Mesendoderm (in vitro differentiated cells): ENCODE measurements at regions not wholly inside any gene's neighbourhood (a gene's known extent, or its start where the extent isn't known, plus 50 kb on each side); places are given as distances from the start of the nearest gene placed in this dataset.

Experiments
- DNase-seq: peaks from one replicate; pipeline ENCODE4 v3.0.0; 2013
- H2AK5ac ChIP-seq: 2 replicates; pipeline ENCODE4 v1.6.1; 2013; ENCODE audit warnings: low read length, inconsistent platforms
- H2BK120ac ChIP-seq: 2 replicates; pipeline ENCODE4 v1.6.1; 2013; ENCODE audit warnings: low read depth, mild to moderate bottlenecking, low read length, moderate library complexity, mixed read lengths
- H2BK15ac ChIP-seq: replicated peaks from 2 replicates; pipeline ENCODE4 v1.6.1; 2013; ENCODE audit warnings: low read depth, mild to moderate bottlenecking, moderate library complexity
- H2BK5ac ChIP-seq: 2 replicates; pipeline ENCODE4 v1.6.1; 2013; ENCODE audit warnings: low read length, inconsistent platforms
- H3K18ac ChIP-seq: 2 replicates; pipeline ENCODE4 v1.6.1; 2013; ENCODE audit warnings: mild to moderate bottlenecking, low read length, mixed read lengths
- H3K23ac ChIP-seq: one replicate; pipeline ENCODE4 v1.6.1; 2013; ENCODE audit warnings: low read length
- H3K27ac ChIP-seq: 2 replicates; pipeline ENCODE4 v1.5.1; 2013; ENCODE audit warnings: low read depth, mild to moderate bottlenecking, inconsistent platforms, low read length, moderate library complexity
- H3K27me3 ChIP-seq: 2 replicates; pipeline ENCODE4 v1.6.1; 2013; ENCODE audit warnings: low read length, control low read depth, mild to moderate bottlenecking, inconsistent platforms; ENCODE audit not compliant: insufficient read depth, poor library complexity
- H3K36me3 ChIP-seq: 2 replicates; pipeline ENCODE4 v1.6.1; 2013; ENCODE audit warnings: low read length, inconsistent platforms; ENCODE audit not compliant: control insufficient read depth, insufficient read depth
- H3K4ac ChIP-seq: one replicate; pipeline ENCODE4 v1.6.1; 2013; ENCODE audit warnings: low read depth, mild to moderate bottlenecking, low read length, moderate library complexity
- H3K4me1 ChIP-seq: 2 replicates; pipeline ENCODE4 v1.6.1; 2013; ENCODE audit warnings: low read depth, low read length, inconsistent platforms; ENCODE audit not compliant: control insufficient read depth
- H3K4me2 ChIP-seq: 2 replicates; pipeline ENCODE4 v1.6.1; 2013; ENCODE audit warnings: low read length
- H3K4me3 ChIP-seq: 2 replicates; pipeline ENCODE4 v1.5.1; 2013; ENCODE audit warnings: mild to moderate bottlenecking, low read length
- H3K56ac ChIP-seq: one replicate; pipeline ENCODE4 v1.6.1; 2013; ENCODE audit warnings: low read length
- H3K79me1 ChIP-seq: 2 replicates; pipeline ENCODE4 v1.6.1; 2013; ENCODE audit warnings: low read length, inconsistent platforms
- H3K79me2 ChIP-seq: 2 replicates; pipeline ENCODE4 v1.6.1; 2013; ENCODE audit warnings: mild to moderate bottlenecking, low read length; ENCODE audit not compliant: control insufficient read depth, insufficient read depth
- H3K9ac ChIP-seq: 2 replicates; pipeline ENCODE4 v1.6.1; 2013; ENCODE audit warnings: low read length, inconsistent platforms
- H4K5ac ChIP-seq: one replicate; pipeline ENCODE4 v1.6.1; 2013; ENCODE audit warnings: low read length
- H4K8ac ChIP-seq: one replicate; pipeline ENCODE4 v1.6.1; 2013; ENCODE audit warnings: low read depth, mild to moderate bottlenecking, control low read depth, low read length, moderate library complexity
- WGBS: extraction: QIAGEN DNeasy Blood & Tissue Kit; methylation state at CpG from one replicate; pipeline ENCODE4 v1.1.7; 2013; ENCODE audit warnings: low lambda C conversion rate, missing lambda C conversion rate; ENCODE audit not compliant: insufficient coverage; ENCODE audit errors: extremely low coverage; 5-methylcytosine and 5-hydroxymethylcytosine counted together

DNA sequence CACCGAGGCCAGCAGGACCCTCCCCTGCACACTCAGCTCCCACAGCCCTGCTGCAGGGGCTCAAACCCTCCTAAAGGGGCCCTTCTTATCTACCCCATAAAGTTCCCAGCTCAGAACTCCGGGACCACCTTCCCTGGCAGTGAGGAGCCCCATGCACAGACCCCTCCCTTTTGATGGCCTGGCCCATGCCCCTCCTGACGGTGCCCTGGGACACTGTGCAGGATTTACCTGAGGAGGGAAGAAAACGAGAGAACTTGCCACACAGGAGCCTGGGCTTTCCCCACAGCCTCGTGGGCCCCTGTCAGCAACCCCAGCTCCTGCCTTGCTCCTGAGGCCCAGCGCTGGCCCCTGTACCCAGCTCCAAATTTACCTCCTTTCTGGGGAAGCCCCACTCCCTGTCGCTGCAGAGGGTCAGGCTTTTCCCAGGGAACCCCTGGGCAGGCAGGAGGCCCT is 206.3 kb upstream of the SALL3 start:
- DNase-seq = no peak
- no peak overlapping the region for H4K5ac ChIP-seq

DNA sequence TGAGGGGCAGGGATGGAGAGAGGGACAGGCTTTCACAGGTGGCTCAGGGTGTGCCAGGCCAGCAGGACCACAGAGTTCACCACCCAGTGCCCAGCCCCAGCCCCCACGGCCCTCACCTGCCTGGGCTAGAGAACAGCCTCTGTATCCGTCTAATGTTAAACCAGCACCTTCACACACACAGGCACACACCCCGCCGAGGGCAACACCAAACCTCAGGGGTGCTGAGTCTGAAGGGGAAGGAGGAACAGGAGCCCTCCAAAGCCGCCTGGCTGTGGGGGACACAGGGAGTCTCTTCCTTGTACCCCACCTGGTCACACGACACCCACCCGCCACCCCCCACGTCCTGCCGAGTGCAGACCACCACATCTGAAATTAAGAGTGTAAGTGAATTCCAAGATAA is 205.8 kb upstream of the SALL3 start:
- H3K27me3 ChIP-seq = no peaks in the 10 kb centered on the region
- H3K4me2 ChIP-seq = no peak overlapping the region
- H2BK120ac ChIP-seq = no peak overlapping the region
- H3K4me1 ChIP-seq = no peaks in the 10 kb centered on the region
- no peak overlapping the region for H3K9ac ChIP-seq
- H3K18ac ChIP-seq = no peak overlapping the region
- no peaks in the 10 kb centered on the region for H3K36me3 ChIP-seq
- H4K5ac ChIP-seq = no peak overlapping the region
- no peak overlapping the region for H2AK5ac ChIP-seq
- no peak overlapping the region for H2BK5ac ChIP-seq
- no peak overlapping the region for H3K56ac ChIP-seq
- H3K4ac ChIP-seq = no peak overlapping the region
- DNase-seq = no peak
- no peak overlapping the region for H3K23ac ChIP-seq
- H2BK15ac ChIP-seq = no peak overlapping the region
- H3K79me1 ChIP-seq = no peaks in the 10 kb centered on the region
- H4K8ac ChIP-seq = no peak overlapping the region
- no CpG with 5 or more reads among the region's 9 CpGs for WGBS
- no peak overlapping the region for H3K4me3 ChIP-seq
- H3K79me2 ChIP-seq = no peaks in the 10 kb centered on the region
- H3K27ac ChIP-seq = no peak overlapping the region

More for the DNA sequence above, 206.3 kb upstream of the SALL3 start:
- Histone ChIP-seq H3K4me2 (no peak overlapping the region), H3K36me3 (no peaks in the 10 kb centered on the region), H3K4me3 (no peak overlapping the region), H2BK120ac (no peak overlapping the region), H3K27ac (no peak overlapping the region), H3K56ac (no peak overlapping the region), H3K27me3 (no peaks in the 10 kb centered on the region), H3K4me1 (no peaks in the 10 kb centered on the region), H2BK15ac (no peak overlapping the region), H2BK5ac (no peak overlapping the region), H3K23ac (no peak overlapping the region), H4K8ac (no peak overlapping the region), H3K79me2 (no peaks in the 10 kb centered on the region), H2AK5ac (no peak overlapping the region), H3K18ac (no peak overlapping the region), H3K79me1 (no peaks in the 10 kb centered on the region), H3K4ac (no peak overlapping the region), H3K9ac (no peak overlapping the region)
- no CpG with 5 or more reads among the region's 7 CpGs for WGBS

DNA sequence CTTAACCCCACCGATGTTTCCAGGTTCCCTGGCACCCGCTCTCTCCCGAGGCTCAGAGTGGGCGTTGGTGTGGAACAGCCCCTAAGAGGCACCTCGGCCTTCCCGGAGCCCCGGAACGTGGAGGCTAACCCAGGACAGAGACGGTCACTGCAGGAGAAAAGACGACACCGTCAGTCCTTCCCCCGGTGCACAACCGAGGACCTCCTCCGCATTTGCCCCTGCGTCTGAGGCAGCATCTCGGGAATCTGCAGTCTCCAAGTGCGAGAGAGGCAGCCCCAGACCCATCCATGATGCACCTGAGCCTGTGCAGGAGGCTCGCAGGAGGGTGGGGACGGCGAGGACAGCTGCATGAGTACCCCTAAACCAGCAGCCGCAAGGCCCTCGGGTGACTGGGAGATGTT is 204.9 kb upstream of the SALL3 start:
- Histone ChIP-seq H2AK5ac (no peak overlapping the region), H4K8ac (no peak overlapping the region), H3K9ac (no peak overlapping the region), H3K79me1 (no peaks in the 10 kb centered on the region), H3K23ac (no peak overlapping the region), H3K36me3 (no peaks in the 10 kb centered on the region), H3K4me3 (no peak overlapping the region), H3K56ac (no peak overlapping the region), H3K4me1 (no peaks in the 10 kb centered on the region), H4K5ac (no peak overlapping the region), H3K79me2 (no peaks in the 10 kb centered on the region), H3K4me2 (no peak overlapping the region), H2BK15ac (no peak overlapping the region), H3K27ac (no peak overlapping the region), H2BK5ac (no peak overlapping the region), H3K4ac (no peak overlapping the region), H2BK120ac (no peak overlapping the region), H3K18ac (no peak overlapping the region), H3K27me3 (no peaks in the 10 kb centered on the region)
- DNase-seq = no peak
- WGBS = no CpG with 5 or more reads among the region's 22 CpGs

DNA sequence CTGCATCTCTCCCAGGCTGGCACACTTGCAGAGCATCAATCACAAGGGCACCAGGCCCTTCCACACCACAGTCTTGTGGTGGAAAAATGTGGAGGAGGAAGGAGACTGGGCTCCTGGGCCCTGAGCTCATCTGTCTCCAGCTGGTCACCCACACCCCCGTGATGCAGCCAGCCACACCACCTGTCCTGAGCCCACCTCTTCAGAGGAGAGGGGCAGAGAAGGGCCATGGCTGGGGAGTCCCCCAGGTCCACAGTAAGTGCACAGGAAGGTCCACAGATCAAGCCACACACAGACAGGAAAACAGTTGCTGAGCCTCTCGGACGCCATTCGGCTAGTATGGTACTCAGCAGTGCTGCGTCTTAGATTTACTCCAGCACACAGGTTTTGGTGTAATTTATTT is 203.5 kb upstream of the SALL3 start:
- DNase-seq = no peak
- Histone ChIP-seq H2AK5ac (no peak overlapping the region), H3K23ac (no peak overlapping the region), H3K4me2 (no peak overlapping the region), H3K79me2 (no peaks in the 10 kb centered on the region), H3K18ac (no peak overlapping the region), H3K27me3 (no peaks in the 10 kb centered on the region), H2BK15ac (no peak overlapping the region), H3K4ac (no peak overlapping the region), H3K56ac (no peak overlapping the region), H3K36me3 (no peaks in the 10 kb centered on the region), H3K79me1 (no peaks in the 10 kb centered on the region), H2BK120ac (no peak overlapping the region), H3K4me1 (no peaks in the 10 kb centered on the region), H2BK5ac (no peak overlapping the region), H4K5ac (no peak overlapping the region), H3K27ac (no peak overlapping the region), H3K4me3 (no peak overlapping the region), H3K9ac (no peak overlapping the region), H4K8ac (no peak overlapping the region)
- no CpG with 5 or more reads among the region's 5 CpGs for WGBS

DNA sequence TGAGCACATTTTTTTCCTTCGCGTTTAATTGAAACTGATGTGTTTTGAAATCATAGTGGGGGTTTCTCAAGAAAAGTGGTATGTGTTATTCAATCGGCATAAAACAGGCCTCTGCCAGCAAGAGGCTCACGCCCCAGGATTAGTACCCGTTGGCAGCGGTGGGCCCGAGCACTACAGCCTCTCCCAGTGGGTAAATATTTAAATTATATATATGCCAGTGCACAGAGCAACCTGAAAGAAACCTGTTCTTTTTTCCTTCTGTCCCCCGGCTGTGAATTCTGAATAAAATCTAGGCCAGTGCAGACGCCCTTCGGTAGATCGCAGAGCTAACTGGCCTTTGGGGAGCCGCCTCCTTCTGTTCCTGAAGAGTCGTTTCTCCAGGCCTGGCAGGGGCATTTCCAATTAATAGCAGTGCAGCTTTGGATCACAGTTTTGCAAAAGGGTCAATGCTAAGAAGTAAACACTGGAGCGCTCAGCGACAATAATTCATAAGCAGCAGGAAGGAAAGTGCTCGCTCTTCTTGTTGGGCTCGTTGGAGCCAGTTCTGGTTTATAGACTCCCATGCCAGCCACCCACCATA is 202.8 kb upstream of the SALL3 start:
- Histone ChIP-seq H2BK5ac (no peak overlapping the region), H3K36me3 (no peaks in the 10 kb centered on the region), H2BK120ac (no peak overlapping the region), H2AK5ac (no peak overlapping the region), H3K27ac (no peak overlapping the region), H3K4me3 (no peak overlapping the region), H3K4me2 (no peak overlapping the region), H3K56ac (no peak overlapping the region), H3K9ac (no peak overlapping the region), H2BK15ac (no peak overlapping the region), H3K79me2 (no peaks in the 10 kb centered on the region), H3K23ac (no peak overlapping the region), H3K18ac (no peak overlapping the region), H4K5ac (no peak overlapping the region), H4K8ac (no peak overlapping the region), H3K27me3 (no peaks in the 10 kb centered on the region), H3K4ac (no peak overlapping the region), H3K4me1 (no peaks in the 10 kb centered on the region), H3K79me1 (no peaks in the 10 kb centered on the region)
- no peak for DNase-seq
- no CpG with 5 or more reads among the region's 17 CpGs for WGBS

DNA sequence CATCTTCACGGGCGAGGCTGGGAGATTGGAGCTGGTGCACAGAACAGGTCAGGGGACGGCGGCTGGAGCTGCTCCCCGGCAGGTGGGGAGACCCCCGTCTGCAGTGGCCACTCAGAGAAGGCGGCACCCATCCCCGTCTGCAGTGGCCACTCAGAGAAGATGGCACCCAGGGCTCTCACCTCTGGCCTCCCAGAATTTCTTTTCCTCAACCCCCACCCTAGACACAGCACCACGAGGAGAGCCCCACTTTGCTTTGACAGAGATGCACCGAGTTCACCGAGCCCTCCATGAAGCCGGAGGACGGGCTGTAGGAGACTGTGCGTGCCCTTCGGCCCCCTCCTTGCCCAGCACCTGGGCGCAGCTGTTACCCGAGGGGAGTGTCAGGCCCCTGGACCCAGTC is 201.6 kb upstream of the SALL3 start:
- Histone ChIP-seq H3K79me1 (no peaks in the 10 kb centered on the region), H3K79me2 (no peaks in the 10 kb centered on the region), H3K23ac (no peak overlapping the region), H2BK120ac (no peak overlapping the region), H3K4me3 (no peak overlapping the region), H3K27me3 (no peaks in the 10 kb centered on the region), H3K27ac (no peak overlapping the region), H2BK15ac (no peak overlapping the region), H3K4me2 (no peak overlapping the region), H2BK5ac (no peak overlapping the region), H4K5ac (no peak overlapping the region), H3K4ac (no peak overlapping the region), H3K36me3 (no peaks in the 10 kb centered on the region), H4K8ac (no peak overlapping the region), H3K56ac (no peak overlapping the region), H3K4me1 (no peaks in the 10 kb centered on the region), H3K18ac (no peak overlapping the region), H2AK5ac (no peak overlapping the region), H3K9ac (no peak overlapping the region)
- no CpG with 5 or more reads among the region's 17 CpGs for WGBS
- DNase-seq = no peak
